HEK293T (cell line): ENCODE measurements at regions not wholly inside any gene's neighbourhood (a gene's known extent, or its start where the extent isn't known, plus 50 kb on each side); places are given as distances from the start of the nearest gene placed in this dataset.

Experiments used
- ARNT ChIP-seq: fragments of 450-650 bp; IDR thresholded peaks from 2 replicates; pipeline ENCODE4 v1.6.1; 2017; ENCODE audit warnings: mild to moderate bottlenecking
- BHLHE40 ChIP-seq: fragments of 450-650 bp; IDR thresholded peaks from 2 replicates; pipeline ENCODE4 v1.6.1; 2016; ENCODE audit warnings: mild to moderate bottlenecking, moderate library complexity, borderline replicate concordance
- ELF4 ChIP-seq: fragments of 450-650 bp; IDR thresholded peaks from 2 replicates; pipeline ENCODE4 v1.6.1; 2017; ENCODE audit warnings: antibody characterized with exemption
- FOXK2 ChIP-seq: fragments of 450-650 bp; IDR thresholded peaks from 2 replicates; pipeline ENCODE4 v1.6.1; 2016; ENCODE audit warnings: mild to moderate bottlenecking
- FOXM1 ChIP-seq: fragments of 450-650 bp; IDR thresholded peaks from 2 replicates; pipeline ENCODE4 v1.6.1; 2017; ENCODE audit warnings: mild to moderate bottlenecking, borderline replicate concordance
- HDGF ChIP-seq: fragments of 450-650 bp; IDR thresholded peaks from 2 replicates; pipeline ENCODE4 v1.6.1; 2017; ENCODE audit warnings: antibody characterized with exemption, borderline replicate concordance
- L3MBTL2 ChIP-seq: fragments of 450-650 bp; conservative IDR thresholded peaks from 2 replicates; pipeline ENCODE4 v1.6.1; 2016; ENCODE audit warnings: mild to moderate bottlenecking
- LEF1 ChIP-seq: fragments of 450-650 bp; IDR thresholded peaks from 2 replicates; pipeline ENCODE4 v1.6.1; 2017; ENCODE audit warnings: mild to moderate bottlenecking, borderline replicate concordance
- SP1 ChIP-seq: fragments of 450-650 bp; IDR thresholded peaks from 2 replicates; pipeline ENCODE4 v1.6.1; 2017
- ZNF384 ChIP-seq: fragments of 450-650 bp; IDR thresholded peaks from 2 replicates; pipeline ENCODE4 v1.6.1; 2016
- TF ChIP-seq, protein P1 (sequence below): fragments of 450-650 bp; IDR thresholded peaks from 2 replicates; pipeline ENCODE4 v1.6.1; 2016

DNA sequence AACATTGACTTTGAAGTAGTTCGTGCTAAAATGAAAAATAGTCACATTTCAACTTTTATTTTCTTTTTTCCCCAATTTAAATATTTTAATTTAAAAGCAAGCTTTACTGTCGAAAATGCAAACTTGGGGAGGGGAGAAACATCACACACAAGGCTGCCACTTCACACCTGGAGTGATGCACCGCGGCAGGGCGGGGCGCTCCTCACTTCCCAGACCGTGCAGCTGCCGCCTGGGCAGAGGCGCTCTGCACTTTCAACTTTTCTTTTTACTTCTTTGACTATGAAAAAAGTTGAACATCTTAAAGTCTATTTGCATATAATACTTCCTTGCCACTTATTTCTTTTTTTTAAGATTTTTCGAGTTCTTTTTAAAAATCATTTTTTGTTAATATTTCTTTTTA, 993.3 kb upstream of the GJE1 start:
- no peak for TF ChIP-seq FOXK2
- TF ChIP-seq BHLHE40: no peak
- TF ChIP-seq L3MBTL2: no peak
- no peak for TF ChIP-seq ELF4
- TF ChIP-seq ARNT: no peak
- no peak for TF ChIP-seq ZNF384
- no peak for TF ChIP-seq LEF1
- no peak for TF ChIP-seq FOXM1
- TF ChIP-seq HDGF: no peak
- TF ChIP-seq, protein P1, sequence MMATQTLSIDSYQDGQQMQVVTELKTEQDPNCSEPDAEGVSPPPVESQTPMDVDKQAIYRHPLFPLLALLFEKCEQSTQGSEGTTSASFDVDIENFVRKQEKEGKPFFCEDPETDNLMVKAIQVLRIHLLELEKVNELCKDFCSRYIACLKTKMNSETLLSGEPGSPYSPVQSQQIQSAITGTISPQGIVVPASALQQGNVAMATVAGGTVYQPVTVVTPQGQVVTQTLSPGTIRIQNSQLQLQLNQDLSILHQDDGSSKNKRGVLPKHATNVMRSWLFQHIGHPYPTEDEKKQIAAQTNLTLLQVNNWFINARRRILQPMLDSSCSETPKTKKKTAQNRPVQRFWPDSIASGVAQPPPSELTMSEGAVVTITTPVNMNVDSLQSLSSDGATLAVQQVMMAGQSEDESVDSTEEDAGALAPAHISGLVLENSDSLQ: no peak
- no peak for TF ChIP-seq SP1
